Parathyroid adenoma (tissue), 2 donors: ENCODE measurements at regions not wholly inside any gene's neighbourhood (a gene's known extent, or its start where the extent isn't known, plus 50 kb on each side); places are given as distances from the start of the nearest gene placed in this dataset.

ENCODE experiments used
- H2AFZ ChIP-seq: fragments of 300-600 bp; sonication (generic); one replicate; pipeline ENCODE4 v1.7.0; 2017; ENCODE audit warnings: antibody characterized with exemption, mild to moderate bottlenecking
- H3K27ac ChIP-seq: fragments of 300-600 bp; sonication (generic); one replicate; pipeline ENCODE4 v1.7.0; 2017
- H3K27me3 ChIP-seq: fragments of 300-600 bp; sonication (generic); one replicate; pipeline ENCODE4 v1.7.0; 2017; ENCODE audit warnings: low read length; ENCODE audit not compliant: control insufficient read depth, insufficient read depth
- H3K36me3 ChIP-seq: fragments of 300-600 bp; sonication (generic); one replicate; pipeline ENCODE4 v1.7.0; 2017; ENCODE audit warnings: low read length; ENCODE audit not compliant: control insufficient read depth, insufficient read depth
- H3K4me1 ChIP-seq: fragments of 300-600 bp; sonication (generic); one replicate; pipeline ENCODE4 v1.7.0; 2017; ENCODE audit warnings: control low read depth
- H3K4me2 ChIP-seq: fragments of 300-600 bp; sonication (generic); one replicate; pipeline ENCODE4 v1.7.0; 2017; ENCODE audit warnings: low read length
- H3K4me3 ChIP-seq: fragments of 300-600 bp; sonication (generic); one replicate; pipeline ENCODE4 v1.7.0; 2017; ENCODE audit warnings: low read depth, low read length
- H3K79me2 ChIP-seq: fragments of 300-600 bp; sonication (generic); one replicate; pipeline ENCODE4 v1.7.0; 2017; ENCODE audit warnings: control low read depth
- H3K9ac ChIP-seq: fragments of 300-600 bp; sonication (generic); one replicate; pipeline ENCODE4 v1.7.0; 2017; ENCODE audit warnings: mild to moderate bottlenecking
- H3K9me3 ChIP-seq: fragments of 300-600 bp; sonication (generic); one replicate; pipeline ENCODE4 v1.7.0; 2017; ENCODE audit warnings: low read length; ENCODE audit not compliant: control insufficient read depth
- TF ChIP-seq, protein P1 (sequence below): fragments of 300-600 bp; sonication (generic); IDR thresholded peaks from one replicate; pipeline ENCODE4 v1.7.0; 2017; ENCODE audit warnings: antibody characterized with exemption, mild to moderate bottlenecking
- donor health status: primary hyperparathyroidism.

- no peak overlapping the region for H2AFZ ChIP-seq
- H3K4me3 ChIP-seq = no peak overlapping the region
- H3K27me3 ChIP-seq = no peaks in the 10 kb centered on the region
- no peak overlapping the region for H3K9ac ChIP-seq
- no peaks in the 10 kb centered on the region for H3K4me1 ChIP-seq
- H3K36me3 ChIP-seq = no peaks in the 10 kb centered on the region
- H3K9me3 ChIP-seq = no peaks in the 10 kb centered on the region
- no peaks in the 10 kb centered on the region for H3K79me2 ChIP-seq
- TF ChIP-seq, protein P1, sequence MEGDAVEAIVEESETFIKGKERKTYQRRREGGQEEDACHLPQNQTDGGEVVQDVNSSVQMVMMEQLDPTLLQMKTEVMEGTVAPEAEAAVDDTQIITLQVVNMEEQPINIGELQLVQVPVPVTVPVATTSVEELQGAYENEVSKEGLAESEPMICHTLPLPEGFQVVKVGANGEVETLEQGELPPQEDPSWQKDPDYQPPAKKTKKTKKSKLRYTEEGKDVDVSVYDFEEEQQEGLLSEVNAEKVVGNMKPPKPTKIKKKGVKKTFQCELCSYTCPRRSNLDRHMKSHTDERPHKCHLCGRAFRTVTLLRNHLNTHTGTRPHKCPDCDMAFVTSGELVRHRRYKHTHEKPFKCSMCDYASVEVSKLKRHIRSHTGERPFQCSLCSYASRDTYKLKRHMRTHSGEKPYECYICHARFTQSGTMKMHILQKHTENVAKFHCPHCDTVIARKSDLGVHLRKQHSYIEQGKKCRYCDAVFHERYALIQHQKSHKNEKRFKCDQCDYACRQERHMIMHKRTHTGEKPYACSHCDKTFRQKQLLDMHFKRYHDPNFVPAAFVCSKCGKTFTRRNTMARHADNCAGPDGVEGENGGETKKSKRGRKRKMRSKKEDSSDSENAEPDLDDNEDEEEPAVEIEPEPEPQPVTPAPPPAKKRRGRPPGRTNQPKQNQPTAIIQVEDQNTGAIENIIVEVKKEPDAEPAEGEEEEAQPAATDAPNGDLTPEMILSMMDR = no peak
- H3K4me2 ChIP-seq = no peak overlapping the region
- H3K27ac ChIP-seq = no peak overlapping the region
Measured at GRCh38 chrX:153244767-153245166, 65.7 kb downstream of the MAGEA1 start.

DNA sequence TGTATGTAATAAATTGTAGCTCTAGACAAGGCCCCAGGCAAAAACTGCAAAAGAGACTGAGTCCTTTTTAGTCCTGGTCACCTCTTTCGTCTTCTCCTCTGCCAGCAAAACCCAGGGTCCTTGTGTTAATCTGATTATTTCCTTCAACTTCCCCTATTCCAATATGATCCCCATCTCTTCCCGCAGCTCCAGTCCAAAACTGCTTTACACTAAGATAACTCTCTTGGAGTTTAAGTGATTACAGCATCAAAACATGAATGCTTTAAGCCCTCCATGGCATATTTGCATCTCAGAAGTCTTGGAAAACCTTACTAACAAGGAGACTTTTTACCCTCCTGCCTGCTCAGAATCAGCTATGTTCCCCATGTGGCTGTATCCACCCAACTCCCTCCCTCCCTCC is 59.3 kb downstream of the MAGEA1 start:
- Histone ChIP-seq H3K27me3 (no peaks in the 10 kb centered on the region), H3K79me2 (no peaks in the 10 kb centered on the region), H3K4me1 (no peaks in the 10 kb centered on the region), H3K36me3 (no peaks in the 10 kb centered on the region), H2AFZ (no peak overlapping the region), H3K9ac (no peak overlapping the region), H3K4me2 (no peak overlapping the region), H3K27ac (no peak overlapping the region), H3K9me3 (no peaks in the 10 kb centered on the region), H3K4me3 (no peak overlapping the region)
- TF ChIP-seq, protein P1 = no peak
